ENCODE measurements at regions not wholly inside any gene's neighbourhood (a gene's known extent, or its start where the extent isn't known, plus 50 kb on each side); places are given as distances from the start of the nearest gene placed in this dataset.

DNA sequence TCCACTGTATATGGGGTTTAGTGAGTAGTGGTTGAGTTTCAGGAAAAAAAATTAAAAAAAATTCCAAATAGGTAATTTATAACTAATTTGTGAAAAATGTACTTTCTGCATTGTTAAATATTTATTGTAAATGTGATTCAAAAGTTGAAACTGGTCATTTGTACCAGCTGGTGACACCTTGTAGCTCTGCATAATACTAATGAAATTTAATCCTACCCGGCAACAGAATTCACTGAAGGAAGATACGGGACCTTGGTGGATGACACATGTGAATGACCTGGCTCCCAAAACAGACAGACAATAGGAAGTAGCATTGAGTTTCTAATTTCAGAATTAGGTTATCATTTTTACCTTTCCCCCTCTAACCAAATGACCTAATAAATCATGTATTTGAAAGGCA, 73.8 kb downstream of the SLITRK6 start:
- ATAC-seq (no peak), DNase-seq (no peak)
- intact Hi-C loops (cut with DNase I): no loop called here
- H3K27me3 ChIP-seq (ENCODE audit: low read depth): no peaks in the 10 kb centered on the region
- H3K4me1 ChIP-seq: no peaks in the 10 kb centered on the region
- H3K9me3 ChIP-seq: no peaks in the 10 kb centered on the region
- H3K36me3 ChIP-seq: no peaks in the 10 kb centered on the region
- TF ChIP-seq, protein P1, sequence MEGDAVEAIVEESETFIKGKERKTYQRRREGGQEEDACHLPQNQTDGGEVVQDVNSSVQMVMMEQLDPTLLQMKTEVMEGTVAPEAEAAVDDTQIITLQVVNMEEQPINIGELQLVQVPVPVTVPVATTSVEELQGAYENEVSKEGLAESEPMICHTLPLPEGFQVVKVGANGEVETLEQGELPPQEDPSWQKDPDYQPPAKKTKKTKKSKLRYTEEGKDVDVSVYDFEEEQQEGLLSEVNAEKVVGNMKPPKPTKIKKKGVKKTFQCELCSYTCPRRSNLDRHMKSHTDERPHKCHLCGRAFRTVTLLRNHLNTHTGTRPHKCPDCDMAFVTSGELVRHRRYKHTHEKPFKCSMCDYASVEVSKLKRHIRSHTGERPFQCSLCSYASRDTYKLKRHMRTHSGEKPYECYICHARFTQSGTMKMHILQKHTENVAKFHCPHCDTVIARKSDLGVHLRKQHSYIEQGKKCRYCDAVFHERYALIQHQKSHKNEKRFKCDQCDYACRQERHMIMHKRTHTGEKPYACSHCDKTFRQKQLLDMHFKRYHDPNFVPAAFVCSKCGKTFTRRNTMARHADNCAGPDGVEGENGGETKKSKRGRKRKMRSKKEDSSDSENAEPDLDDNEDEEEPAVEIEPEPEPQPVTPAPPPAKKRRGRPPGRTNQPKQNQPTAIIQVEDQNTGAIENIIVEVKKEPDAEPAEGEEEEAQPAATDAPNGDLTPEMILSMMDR (IDR thresholded peaks at IDR 0.05): no peak
- no peak overlapping the region for H3K27ac ChIP-seq
- no peak overlapping the region for H3K4me3 ChIP-seq

DNA sequence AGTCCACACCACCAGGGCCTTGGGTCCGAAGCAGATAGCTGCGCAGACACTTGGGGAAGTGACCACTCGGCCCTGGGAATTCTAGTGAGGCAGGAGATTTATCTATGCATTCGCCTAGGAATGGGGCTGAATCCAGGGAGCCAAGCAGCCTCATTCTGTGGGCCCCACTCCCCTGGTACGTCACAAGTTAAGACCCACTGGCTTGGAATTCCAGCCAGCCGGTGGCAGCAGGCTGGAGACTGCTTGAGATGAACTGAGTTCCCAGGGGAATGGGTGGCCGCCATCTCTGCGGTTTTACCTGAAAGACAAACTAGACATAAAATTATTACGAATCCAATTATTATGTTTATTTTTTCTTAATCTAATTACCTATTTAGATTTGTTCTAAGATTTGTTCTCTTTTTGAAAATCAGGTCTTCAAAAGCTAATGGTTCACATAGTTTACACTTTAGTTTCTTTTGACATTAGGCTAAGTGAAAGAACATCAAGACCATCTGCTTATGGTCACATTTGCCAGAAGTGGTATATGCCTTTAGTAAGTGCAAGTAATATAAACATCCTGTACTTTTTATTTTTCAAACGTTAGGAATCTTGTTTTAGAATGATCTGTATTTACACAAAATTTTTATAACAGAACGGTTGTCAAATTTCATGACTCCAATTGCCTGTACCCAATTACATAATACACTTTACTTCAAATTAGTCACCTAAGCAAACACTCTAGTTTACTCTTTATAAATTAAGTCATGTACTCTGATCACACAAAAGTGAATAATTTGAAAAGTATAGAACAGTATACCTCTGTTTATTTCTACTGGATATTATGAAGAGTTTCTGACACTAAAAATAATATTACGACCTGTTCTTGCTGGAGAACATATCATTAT, 74.4 kb downstream of the SLITRK6 start:
- no peaks in the 10 kb centered on the region for H3K36me3 ChIP-seq
- ATAC-seq (peak in 1 of 2 donors; percentile 71), DNase-seq (no peak)
- TF ChIP-seq, protein P1 (IDR thresholded peaks at IDR 0.05): no peak
- no peaks in the 10 kb centered on the region for H3K27me3 ChIP-seq (ENCODE audit: low read depth)
- intact Hi-C loops (cut with DNase I): no loop called here
- no peak overlapping the region for H3K27ac ChIP-seq
- no peak overlapping the region for H3K4me3 ChIP-seq
- no peaks in the 10 kb centered on the region for H3K9me3 ChIP-seq
- no peaks in the 10 kb centered on the region for H3K4me1 ChIP-seq

DNA sequence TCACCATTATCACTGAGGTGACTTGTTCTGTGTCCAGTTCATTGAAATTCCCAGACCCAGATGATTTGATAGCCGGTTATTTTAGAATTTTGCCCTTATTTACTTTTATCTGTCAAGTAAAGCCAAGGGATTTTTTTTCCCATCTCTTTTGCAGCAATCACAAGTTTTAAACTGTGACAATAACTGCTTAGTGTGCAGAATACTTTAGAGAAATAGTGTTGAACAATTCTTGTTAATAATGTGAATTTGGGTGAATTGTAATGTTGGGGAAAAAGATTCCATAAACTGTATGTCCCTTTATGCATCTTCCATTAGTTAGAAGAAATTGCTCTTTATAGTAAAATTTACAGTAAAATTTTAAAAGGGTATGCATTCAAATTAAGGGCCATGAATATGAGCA, 79.5 kb downstream of the SLITRK6 start:
- TF ChIP-seq, protein P1 (IDR thresholded peaks at IDR 0.05): no peak
- intact Hi-C loops (cut with DNase I): no loop called here
- DNase-seq (no peak), ATAC-seq (no peak)
- Histone ChIP-seq H3K27ac (no peak overlapping the region), H3K27me3 (ENCODE audit: low read depth) (no peaks in the 10 kb centered on the region), H3K36me3 (no peaks in the 10 kb centered on the region), H3K4me3 (no peak overlapping the region), H3K9me3 (no peaks in the 10 kb centered on the region), H3K4me1 (no peaks in the 10 kb centered on the region)

DNA sequence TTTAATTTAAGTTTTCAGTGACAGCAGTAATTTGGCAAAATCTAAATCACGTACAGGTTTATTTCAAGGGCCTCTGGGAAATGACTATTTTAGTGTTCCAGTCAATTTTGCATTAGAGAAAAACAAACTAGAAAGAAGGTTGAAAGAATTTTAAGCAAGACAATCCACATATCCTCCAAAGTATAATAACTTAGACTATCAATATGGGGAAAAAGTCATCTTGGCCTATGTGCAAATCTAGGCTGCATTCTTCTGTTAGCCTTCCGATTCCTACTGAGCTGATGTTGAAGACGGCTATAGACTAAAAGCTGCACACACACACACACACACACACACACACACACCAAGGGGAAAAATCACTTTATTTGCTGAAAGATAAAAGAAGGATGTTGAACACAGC, 81.3 kb downstream of the SLITRK6 start:
- Histone ChIP-seq H3K4me1 (no peaks in the 10 kb centered on the region), H3K27ac (no peak overlapping the region), H3K27me3 (ENCODE audit: low read depth) (no peaks in the 10 kb centered on the region), H3K4me3 (no peak overlapping the region), H3K36me3 (no peaks in the 10 kb centered on the region), H3K9me3 (no peaks in the 10 kb centered on the region)
- intact Hi-C loops (cut with DNase I): no loop called here
- TF ChIP-seq, protein P1 (IDR thresholded peaks at IDR 0.05): no peak
- DNase-seq (no peak), ATAC-seq (no peak)

DNA sequence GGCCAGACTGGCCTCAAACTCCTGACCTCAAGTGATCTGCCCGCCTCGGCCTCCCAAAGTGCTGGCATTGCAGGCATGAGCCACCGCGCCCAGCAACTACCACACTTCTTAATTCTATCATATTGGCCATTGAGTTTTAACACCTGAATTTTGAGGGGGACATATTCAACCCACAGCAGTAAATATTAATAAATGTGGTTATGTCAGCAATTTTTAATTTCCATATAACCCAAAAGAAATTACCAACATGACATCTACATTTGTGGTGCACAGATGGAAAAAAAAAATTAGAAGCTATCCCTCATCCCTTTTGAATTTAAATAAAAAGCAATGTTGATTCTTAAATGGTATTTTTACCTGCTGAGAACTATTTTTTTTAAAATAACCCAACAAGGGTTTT, 88.7 kb downstream of the SLITRK6 start:
- ATAC-seq: no peak
- Histone ChIP-seq H3K27ac (no peak overlapping the region), H3K9me3 (no peaks in the 10 kb centered on the region), H3K36me3 (no peaks in the 10 kb centered on the region), H3K4me1 (no peaks in the 10 kb centered on the region), H3K4me3 (no peak overlapping the region), H3K27me3 (ENCODE audit: low read depth) (no peaks in the 10 kb centered on the region)
- TF ChIP-seq, protein P1 (IDR thresholded peaks at IDR 0.05): no peak
- intact Hi-C loops (cut with DNase I): no loop called here
- DNase-seq: no peak
